ENCODE measurements at regions not wholly inside any gene's neighbourhood (a gene's known extent, or its start where the extent isn't known, plus 50 kb on each side); places are given as distances from the start of the nearest gene placed in this dataset.

DNA sequence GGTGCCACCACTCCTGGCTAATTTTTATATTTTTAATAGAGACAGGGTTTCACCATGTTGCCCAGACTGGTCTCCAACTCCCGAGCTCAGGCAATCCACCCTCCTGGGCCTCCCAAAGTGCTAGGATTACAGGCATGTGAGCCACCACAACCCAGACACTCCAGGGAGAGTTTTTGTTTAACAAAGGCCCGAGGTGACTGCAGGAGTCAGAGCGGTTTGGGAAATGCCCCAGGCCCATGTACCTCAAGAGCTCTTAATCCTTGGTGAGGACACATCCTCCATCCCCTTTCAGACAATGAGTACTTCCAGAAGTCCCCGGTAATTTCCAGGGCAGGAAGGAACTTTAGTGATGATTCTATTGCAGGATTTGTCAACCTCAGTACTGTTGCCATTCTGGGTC, 176.0 kb downstream of the ESRRB start:
- DNase-seq (ENCODE audit: low read depth), result no peak

DNA sequence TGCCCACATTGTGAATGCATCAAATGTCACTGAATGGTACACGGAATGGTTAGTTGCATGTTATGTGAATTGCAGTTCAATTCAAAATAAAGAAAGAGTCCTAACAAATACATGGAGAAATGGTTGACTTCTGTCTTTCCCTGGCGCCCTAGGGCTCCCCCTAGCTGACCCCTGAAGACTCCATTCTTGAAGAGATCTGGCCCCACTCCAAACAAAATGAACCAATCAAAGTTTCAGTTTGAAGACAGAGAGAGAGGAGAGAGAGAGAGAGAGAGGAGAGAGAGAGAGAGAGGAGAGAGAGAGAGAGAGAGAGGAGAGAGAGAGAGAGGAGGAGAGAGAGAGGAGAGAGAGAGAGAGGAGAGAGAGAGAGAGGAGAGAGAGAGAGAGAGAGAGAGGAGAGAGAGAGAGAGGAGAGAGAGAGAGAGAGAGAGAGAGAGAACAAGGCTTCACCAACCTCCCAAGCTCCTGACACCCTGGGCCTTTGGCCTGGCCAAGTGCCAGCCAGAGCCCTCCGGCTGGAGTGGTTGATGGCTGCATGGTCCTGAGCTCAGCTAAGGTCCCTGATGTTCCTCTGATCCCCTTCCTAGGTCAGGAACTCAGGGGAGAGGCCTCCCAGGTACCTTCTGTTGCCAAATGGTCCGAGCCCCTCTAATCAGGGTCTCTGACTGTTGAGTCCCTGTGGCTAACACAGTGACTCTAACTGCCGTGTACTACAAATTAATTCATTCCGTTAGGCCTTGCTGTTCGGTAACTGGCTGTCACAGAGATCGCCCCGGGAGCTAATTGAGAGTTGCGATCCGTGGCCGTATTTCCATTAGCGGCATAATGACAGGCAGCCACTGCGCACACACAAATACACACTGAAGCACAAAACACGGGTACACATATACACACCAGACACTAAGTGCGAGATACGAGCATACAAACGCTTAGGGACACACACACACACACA, 188.8 kb downstream of the ESRRB start:
- DNase-seq (ENCODE audit: low read depth), result no peak

- no peak for DNase-seq (ENCODE audit: low read depth)
Measured at GRCh38 chr14:76566439-76566838, 190.5 kb downstream of the ESRRB start.

GRCh38 chr14:76574416-76575095, 186.7 kb upstream of the VASH1 start:
- no peak for DNase-seq (ENCODE audit: low read depth)

GRCh38 chr14:76575108-76575507, 186.2 kb upstream of the VASH1 start:
- no peak for DNase-seq (ENCODE audit: low read depth)

GRCh38 chr14:76576047-76576741, 185.1 kb upstream of the VASH1 start:
- no peak for DNase-seq (ENCODE audit: low read depth)

DNA sequence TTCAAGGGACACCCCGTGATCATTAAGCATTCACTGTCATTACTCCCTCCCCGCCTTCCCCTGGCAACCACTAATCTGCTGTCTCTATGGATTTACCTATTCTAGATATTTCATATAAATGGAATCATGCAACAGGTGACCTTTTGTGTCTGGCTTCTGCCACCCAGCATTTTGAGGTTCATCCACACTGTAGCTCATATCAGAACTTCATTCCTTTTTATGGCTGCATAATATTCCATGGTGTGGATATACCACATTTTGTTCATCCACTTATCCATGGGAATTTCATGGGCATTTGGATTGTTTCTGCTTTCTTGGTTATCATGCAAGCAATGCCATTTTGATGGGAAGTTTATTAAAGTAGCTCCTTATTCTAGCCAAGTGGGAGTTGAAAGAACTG, 184.2 kb upstream of the VASH1 start:
- no peak for DNase-seq (ENCODE audit: low read depth)

- DNase-seq (ENCODE audit: low read depth), result no peak
Measured at GRCh38 chr14:76577837-76578236, 183.4 kb upstream of the VASH1 start.

DNA sequence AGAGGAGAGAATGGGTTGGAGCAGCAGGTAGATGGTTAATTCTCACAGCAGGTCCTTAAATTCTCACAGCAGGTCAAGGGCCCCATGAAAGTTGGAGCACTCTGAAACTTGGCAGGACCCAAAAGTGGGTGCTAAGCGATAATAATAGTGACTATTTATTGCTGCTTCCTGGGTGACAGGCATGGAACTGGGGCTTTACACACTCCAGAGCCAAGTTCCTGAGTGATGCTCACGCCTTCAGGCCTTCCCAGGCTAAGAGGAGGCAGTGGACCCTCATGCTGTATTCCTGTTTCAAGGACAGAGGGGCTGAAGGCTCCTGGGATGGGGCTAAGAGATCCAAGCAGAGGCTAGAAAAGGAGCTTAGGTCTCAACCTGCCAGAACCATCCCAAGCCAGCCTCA, 180.9 kb upstream of the VASH1 start:
- no peak for DNase-seq (ENCODE audit: low read depth)

DNA sequence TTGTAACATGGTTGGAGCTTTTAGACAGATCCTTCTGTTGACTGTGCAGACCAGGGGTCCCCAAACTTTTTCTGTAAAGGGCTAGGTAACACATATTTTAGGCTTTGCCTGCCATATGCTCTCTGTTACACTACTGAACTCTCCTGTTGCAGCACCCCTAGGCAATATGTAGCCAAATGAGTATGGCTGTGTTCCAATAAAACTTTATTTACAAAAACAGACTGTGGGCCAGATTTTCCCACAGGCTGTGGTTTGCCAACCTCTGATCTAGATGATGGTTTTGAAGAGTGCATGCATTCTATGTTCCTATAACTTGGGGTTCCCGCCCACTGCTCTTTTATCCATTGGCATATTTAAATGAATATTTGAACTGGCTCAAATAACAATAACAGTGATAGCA, 180.3 kb upstream of the VASH1 start:
- no peak for DNase-seq (ENCODE audit: low read depth)

- no peak for DNase-seq (ENCODE audit: low read depth)
Measured at GRCh38 chr14:76581592-76581991, 179.7 kb upstream of the VASH1 start.

DNA sequence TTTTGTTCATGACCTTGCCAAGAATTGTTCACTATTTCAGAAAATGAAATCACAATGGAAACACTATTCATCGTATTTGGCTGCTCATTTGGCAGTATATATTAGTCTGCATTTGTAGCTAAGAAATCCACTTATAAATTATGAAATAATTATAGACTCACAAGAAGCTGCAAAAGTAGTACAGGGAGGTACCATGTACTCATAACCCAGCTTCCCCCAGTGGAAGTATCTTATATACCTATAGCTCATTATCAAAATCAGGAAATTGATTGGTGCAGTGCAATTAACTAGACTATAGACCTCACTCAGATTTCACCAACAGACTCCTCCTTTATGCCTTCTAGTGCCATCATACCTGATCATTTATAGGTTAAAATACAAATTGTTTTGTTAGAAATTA, 178.8 kb upstream of the VASH1 start:
- no peak for DNase-seq (ENCODE audit: low read depth)

DNA sequence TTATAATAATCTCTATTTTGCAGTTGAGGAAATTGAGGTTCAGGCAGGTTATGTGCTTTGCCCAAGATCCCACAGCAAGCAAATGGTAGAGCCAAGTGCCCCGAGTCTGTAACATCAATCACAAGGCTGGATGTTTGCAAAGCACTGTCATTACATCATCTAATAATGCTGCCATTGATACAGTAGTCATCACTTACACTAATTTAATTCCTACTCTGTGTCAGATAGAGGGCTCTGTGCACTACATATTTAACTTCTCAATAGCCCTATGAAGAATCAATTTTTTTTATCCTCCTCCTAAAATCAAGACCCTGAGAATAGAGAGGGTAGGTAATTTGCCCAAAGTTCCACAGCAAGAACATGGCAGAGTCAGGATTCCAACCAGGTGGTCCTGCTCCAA, 178.1 kb upstream of the VASH1 start:
- no peak for DNase-seq (ENCODE audit: low read depth)

- no peak for DNase-seq (ENCODE audit: low read depth)
Measured at GRCh38 chr14:76583805-76584204, 177.5 kb upstream of the VASH1 start.

- no peak for DNase-seq (ENCODE audit: low read depth)
Measured at GRCh38 chr14:76584271-76584702, 177.0 kb upstream of the VASH1 start.

GRCh38 chr14:76585616-76586015, 175.7 kb upstream of the VASH1 start:
- DNase-seq (ENCODE audit: low read depth), result no peak

GRCh38 chr14:76589246-76589645, 172.0 kb upstream of the VASH1 start:
- DNase-seq (ENCODE audit: low read depth), result no peak

- DNase-seq (ENCODE audit: low read depth), result no peak
Measured at GRCh38 chr14:76591266-76591665, 170.0 kb upstream of the VASH1 start.

DNA sequence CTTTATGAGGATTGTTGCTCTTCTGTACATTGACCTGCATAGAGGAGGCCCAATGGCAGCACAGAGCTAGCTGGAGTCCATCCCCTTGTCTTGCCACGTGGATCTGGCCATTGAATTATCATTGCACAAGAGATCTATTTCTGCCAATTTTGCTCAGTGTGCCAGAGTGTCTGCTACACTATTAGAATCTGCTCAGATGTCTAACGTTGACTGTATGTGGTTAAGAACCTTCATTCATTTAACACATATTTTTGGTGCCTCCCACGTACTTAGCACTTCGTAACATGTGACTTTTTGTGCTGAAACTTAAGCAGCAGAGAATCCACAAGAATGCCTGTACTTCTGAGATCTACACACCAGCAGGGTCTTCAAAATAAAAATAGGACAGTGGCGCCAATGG, 166.0 kb upstream of the VASH1 start:
- DNase-seq (ENCODE audit: low read depth), result no peak

- no peak for DNase-seq (ENCODE audit: low read depth)
Measured at GRCh38 chr14:76597387-76597786, 163.9 kb upstream of the VASH1 start.

DNA sequence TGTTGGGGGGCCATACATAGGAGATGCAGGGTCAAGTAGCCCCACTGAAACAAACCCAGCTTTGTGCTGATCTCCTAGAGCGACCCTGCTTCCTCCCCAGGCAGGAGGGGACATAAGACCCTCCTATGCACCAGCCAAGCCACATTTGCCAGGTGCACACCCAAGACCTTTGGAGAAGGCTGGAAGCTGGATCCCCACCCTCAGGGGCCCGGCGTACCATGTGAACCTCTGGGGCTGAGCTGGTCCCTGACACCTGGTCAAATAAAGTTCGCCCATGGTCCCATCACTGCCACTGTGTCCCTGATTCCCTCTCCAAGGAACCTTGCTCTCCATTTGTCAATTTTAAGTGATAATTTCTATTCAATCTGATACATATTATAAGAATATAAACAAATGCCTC, 162.1 kb upstream of the VASH1 start:
- no peak for DNase-seq (ENCODE audit: low read depth)

- no peak for DNase-seq (ENCODE audit: low read depth)
Measured at GRCh38 chr14:76599559-76600287, 161.5 kb upstream of the VASH1 start.

Data from GM04503 (cell line).